Daoy (cell line): ENCODE measurements at regions not wholly inside any gene's neighbourhood (a gene's known extent, or its start where the extent isn't known, plus 50 kb on each side); places are given as distances from the start of the nearest gene placed in this dataset.
A peak's percentile ranks its signal among the peaks of the same experiment; 100 is the strongest.

Experiments
- DNase-seq: peaks from one replicate; pipeline ENCODE4 v3.0.0-alpha.2; 2015; ENCODE audit warnings: low read depth

DNA sequence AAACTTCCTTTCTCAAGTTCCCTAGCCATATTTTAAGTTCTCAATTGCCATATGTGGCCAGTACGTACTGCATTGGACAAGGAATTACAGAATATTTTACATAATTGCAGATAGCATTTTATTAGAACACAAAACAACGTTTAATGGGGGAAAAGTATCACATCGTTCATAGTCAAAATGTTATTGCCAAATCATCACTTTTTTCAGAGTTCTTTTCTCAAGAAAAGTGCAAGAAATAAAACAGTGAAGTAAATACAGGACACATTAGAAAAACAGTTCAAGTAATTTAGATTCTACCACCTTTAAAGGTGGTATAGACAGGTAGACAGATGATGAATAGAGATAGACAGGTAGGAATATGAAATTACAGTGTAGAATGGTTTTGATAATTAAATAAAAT, 479.1 kb upstream of the NCAM2 start:
- no peak for DNase-seq

DNA sequence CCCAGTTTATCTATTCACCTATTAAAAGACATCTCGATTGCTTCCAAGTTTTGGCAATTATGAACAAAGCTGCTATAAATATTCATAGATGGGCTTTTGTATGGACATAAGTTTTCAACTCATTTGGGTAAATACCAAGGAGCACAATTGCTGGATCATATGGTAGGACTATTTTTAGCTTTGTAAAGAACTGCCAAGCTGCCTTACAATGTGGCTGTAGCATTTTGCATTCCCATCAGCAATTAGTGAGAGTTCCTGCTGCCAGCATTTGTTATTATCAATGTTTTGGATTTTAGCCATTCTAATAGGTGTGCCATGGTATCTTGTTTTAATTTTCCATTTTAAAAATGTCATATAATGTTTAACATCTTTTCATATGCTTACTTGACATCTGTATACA, 475.6 kb upstream of the NCAM2 start:
- DNase-seq: no peak

DNA sequence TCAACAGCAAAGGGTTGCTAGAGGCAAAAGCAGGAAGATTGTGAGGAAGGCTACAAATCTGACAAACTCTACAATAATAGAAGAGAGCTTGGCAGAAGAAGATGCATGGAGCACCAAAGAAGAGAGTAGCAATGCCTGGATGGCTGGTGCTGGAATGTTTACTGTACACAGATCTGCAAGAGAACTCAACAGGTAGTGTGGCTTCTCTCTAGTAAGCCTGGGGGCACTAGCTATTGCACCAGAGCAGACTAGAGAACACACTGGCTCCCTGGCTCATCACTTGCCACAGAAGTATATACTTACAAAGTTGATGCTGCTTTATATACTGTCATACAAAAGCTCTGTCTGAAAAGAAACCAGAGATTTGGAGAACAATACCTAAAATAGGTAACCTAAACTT, 475.0 kb upstream of the NCAM2 start:
- DNase-seq: no peak

DNA sequence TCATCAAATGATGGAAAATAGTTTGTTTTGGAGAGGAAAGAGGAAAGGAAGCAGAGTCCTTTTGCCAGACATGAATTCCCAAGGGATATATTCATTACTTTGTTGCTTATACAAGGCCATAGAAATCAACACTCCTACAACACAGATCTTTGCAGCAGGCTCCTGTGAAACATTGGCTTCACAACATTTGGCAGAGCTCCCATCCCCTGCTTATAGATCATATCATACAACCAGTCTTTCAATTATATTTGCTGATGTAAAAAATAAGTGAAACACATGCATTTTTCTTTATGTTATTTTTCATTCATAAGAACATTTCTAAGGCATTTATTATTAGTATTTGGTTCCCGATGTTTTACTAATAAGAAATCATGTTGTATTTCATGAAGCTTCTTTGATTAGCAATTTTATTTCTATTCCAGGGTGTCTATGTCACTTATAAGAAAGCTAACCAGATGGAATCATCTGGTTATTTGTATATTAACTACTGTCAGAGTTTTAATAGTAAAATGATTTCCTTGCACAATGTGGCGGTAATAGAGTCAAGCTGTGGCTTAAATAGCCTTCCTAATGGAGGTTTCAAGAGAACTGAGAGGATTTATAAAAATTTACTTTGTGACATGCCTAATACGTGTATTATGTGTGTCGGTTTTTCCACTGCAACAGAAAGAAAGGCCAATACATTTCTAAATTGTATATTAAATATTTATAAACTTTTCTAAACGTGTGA, 470.3 kb upstream of the NCAM2 start:
- no peak for DNase-seq

DNA sequence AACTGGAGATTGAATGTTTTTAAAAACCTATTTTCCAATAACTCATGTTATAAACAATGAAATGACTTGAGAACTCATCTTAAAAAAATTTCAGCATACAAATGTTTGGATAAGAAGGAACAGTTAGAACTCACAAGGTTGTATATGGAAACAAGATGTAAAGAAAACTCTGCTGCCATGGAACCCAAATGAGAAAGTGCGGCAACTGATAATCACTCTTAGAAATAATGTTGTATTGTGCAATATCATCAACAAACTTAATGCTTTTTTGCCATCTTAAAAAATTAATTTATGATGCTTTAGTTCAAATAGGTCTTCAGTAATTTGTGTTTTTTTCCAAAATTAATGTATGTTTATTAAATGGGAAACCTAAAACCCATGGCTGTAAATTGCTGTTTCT, 461.1 kb upstream of the NCAM2 start:
- DNase-seq: no peak

DNA sequence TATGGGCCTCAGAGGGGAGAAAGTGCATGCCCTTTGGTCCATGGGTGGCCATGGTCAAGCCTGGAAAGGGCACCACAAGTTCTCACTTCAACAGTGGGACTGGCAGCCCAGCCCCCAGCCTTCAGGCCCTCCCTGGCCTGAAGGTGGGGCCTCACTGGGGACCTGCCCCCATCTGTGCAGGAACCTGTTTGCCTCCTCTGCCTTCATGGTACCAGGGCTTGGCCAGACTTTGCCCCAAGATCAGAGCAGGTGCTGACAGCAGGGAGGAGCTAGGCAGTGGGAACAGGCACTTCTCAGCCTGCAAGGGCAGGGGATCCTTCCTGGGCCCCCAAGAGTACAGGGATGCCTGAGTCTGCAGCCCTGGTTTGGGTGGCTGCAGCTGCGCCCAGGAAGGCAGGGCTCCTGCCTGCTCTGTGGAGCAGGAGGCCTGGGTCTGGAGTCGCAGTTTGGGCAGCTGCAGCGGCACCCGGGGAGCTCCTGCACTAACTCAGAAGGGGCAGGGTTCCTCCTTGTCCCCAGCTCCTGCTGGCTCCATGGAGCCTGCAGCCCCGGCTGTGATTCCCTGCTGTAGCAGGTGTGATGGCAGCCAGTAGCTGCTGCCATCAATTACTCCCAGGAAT, 460.1 kb upstream of the NCAM2 start:
- DNase-seq: no peak

DNA sequence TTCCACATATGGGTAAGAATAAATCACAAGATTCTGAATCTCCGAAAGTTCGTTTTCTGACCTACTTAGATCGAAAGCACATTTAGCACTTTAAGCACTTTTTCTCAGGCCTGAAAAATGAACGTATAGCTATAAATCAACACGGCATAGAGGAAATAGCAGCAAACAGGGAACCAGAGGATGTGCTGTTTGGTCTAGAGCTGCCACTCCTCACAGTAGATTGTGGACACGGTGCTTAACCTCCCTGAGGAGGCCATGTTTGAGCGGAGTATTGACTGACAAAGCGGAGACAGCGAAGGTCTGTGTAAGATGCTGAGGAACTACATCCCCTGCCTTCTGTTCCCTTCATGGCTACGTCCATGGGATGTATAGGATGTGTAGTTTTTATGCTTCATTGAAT, 452.8 kb upstream of the NCAM2 start:
- DNase-seq: no peak

DNA sequence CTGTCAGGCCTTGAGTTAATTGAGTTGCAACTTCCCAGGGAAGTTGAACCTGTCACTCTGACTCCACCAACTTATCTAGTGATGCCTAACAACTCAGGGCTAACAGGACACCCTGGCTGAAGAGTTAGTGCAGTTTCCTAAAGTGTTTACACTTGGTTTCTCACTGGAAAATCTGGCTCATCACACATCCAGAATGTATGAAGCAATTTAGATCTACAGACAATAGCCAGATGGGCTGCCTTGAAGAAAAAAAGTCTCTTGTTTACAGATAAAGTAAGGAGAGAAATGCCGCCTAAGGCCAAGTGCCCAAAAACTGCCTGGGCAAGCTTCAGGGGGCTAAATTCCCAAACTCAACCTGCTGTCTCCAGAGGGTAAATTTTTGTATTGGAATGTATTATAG, 446.3 kb upstream of the NCAM2 start:
- DNase-seq: no peak

DNA sequence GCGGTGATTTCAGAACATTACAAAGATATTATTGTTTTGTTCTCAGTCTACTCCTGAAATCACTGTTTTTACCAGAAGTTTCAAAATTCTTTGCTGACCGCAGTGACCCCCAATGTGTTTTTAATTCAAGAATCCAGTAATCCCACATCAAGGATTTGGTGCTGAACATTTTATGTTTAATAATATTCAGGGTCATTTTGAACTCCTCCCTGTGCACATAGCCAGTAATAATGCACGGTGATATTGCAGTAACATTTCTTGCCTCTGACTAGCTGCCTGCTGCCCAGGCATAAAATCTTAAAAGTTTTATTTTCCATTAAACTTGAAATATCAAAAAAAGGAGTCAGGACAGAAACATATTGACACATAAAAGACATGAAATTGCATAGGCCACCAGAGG, 443.4 kb upstream of the NCAM2 start:
- DNase-seq: no peak

DNA sequence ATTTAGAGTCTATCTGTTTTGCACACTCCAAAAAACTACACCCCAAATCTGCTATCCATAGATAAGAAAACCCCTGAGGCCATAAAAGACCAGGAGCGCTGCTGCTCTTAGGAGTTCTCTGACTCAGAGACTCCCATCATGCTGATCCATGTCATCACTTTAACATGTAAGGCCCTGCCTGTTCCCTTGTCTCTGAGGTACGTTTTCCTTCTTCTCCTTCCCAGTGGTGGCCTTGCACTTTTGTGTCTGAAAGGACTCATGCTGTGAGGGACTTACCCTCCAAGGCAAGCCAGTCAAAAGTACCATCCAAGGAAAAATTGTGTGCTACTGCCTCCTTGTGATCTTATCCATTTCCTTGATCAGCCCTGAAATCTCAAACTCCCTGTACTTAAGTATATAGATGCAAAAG, 427.4 kb upstream of the NCAM2 start:
- peak; percentile 8 for DNase-seq

DNA sequence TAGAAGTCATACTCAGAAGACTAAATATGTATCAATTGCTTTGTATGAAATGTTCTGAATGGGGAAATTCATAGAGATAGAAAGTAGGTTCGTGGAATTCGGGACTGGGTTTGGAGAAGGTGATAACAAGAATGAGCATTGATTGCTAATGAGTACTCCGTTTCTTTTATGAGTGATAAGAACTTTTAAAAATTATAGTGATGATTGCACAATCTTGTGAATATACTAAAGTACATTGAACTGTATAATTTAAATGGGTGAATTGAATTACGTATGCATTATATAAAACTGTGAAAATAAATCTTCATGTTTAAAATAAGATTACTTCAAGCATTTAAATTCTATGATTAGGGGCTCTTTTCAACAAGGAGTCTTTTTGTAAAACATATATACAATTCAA, 425.6 kb upstream of the NCAM2 start:
- DNase-seq: no peak

DNA sequence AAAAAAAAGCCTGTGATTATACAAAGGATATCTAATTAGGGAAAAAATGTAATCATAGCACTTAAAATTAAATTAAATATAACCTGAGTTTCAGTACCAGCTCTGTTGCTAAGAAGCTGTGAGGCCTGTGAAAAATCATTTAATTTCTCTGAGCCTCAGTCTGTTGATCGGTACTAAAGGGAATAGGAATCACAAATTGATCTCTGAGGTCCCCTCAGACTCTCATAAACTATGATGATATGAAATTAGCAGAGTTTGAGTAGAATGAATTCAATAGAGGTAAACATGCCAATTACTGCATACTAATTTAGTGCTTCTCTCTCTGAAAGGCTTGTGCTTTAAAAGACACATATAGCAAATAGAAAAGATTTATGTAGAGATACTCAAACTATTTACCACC, 416.8 kb upstream of the NCAM2 start:
- DNase-seq: no peak

DNA sequence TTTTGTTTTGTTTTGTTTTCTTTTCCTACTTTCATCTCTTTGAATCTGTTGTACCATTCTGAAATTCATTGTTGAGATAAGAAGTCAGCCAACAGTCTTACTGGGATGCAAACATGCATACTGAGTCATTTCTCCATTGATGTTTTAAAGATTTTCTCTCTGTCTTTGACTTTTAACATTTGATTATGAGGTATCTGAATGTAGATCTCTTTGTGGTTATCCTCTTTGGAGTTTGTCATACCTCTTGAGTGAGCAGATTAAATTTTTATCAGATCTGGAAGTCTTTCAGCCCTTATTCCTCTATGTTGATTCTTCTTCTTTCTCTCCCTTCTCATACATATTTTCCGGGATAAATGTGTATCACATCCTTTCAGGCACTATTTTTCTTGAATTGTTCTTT, 406.9 kb upstream of the NCAM2 start:
- no peak for DNase-seq

DNA sequence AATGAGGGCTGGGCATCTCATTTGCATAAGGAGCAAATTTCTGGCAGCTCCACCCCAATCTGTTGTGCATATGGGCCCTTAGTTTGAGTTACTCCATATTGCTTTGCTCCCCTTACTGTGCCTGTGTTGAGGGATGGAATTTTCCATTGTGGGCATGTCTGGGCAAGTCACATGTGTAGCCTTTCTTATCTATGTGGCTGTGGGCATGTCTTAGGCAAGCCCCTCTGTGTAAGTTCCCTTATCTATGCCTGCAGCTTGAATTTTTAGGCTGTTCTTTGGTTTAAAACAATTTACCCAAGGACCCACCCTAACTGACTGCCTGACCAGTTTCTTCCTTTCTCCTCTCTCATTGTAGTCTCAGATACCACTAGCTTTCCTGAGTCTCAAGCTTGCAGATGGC, 405.7 kb upstream of the NCAM2 start:
- DNase-seq: no peak

DNA sequence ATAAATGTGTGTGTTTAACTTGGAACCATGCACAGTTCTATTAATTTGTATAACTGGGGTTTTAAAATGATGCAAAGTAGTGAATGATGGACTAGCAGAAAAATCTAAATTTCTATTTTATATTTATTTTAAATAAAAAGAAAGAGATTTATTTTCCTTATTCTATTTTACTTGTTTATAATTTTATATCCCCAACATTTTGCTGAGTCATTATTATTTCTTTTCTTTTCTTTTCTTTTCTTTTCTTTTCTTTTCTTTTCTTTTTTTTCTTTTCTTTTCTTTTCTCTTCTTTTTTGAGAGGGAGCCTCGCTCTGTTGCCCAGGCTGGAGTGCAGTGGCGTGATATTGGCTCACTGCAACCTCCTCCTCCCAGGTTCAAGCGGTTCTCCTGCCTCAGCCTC, 395.0 kb upstream of the NCAM2 start:
- DNase-seq: no peak

DNA sequence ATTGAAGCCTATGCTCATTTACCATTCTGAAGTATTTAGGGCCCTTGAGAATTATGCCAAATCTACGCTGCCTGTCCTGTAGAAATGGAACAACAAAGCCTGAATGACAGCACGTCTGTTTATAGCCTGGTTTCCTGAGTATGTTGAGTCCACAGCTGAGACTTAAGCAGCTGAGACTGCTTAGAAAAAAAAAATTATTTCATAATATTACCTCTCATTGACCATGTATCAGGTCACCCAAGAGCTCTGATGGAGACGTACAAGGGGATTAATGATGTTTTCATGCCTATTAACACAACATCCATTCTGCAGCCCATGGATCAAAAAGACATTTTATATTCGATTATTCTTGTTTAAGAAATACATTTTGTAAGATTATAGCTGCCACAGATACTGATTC, 387.2 kb upstream of the NCAM2 start:
- DNase-seq: no peak

DNA sequence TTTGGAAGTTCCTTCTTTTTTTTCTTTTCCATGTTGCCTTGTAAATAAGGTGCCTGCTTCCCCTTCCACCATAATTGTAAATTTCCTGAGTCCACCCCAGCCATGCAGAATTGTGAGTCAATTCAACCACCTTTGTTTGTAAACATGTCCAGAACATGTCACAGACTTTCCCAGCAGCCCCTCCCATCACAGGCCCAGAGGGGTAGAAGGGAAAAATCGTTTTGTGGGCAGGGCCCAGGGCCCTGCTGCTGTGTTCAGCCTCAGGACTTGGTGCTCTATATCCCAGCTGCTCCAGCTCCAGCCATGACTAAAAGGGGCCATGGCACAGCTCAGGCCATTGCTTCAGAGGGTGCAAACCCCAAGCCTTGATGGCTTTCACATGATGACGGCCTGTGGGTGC, 384.6 kb upstream of the NCAM2 start:
- DNase-seq: no peak

DNA sequence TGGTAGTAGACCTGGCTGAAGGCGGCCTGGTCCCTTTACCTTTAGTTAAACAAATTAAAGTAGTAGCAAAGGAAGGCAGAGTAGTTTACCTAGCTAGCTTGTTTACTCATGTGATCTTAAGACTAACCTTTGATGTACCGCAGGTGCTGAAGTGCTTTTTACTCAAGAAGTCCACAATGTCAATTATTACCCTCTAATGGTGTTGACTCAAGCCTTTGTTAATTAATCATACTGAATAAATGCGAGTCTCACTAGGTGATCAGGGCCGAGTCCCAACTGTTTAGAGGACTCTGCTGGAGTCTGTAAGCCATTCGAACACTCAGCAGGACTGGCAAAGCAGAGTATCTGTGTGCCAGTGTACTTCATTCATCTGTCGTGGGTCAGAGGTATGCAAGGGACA, 381.1 kb upstream of the NCAM2 start:
- no peak for DNase-seq

DNA sequence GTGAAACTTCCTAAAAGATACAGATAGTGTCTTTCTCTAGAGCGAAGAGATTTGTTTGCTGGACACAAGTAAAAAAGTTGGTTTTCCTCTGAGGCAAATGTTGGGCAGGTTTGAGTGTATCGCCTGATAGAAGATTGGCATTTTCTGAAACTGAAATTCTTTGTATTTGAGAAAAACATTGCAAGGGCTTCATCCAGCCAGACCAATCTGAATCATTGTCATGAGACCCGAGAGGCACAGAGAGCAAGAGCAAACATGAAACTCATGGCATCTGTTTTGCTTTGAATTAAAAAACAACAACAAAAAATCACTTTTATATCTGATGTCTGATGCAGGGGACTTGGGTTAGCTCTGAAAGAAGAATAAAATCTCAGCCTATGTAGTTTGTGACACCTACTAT, 379.3 kb upstream of the NCAM2 start:
- no peak for DNase-seq

DNA sequence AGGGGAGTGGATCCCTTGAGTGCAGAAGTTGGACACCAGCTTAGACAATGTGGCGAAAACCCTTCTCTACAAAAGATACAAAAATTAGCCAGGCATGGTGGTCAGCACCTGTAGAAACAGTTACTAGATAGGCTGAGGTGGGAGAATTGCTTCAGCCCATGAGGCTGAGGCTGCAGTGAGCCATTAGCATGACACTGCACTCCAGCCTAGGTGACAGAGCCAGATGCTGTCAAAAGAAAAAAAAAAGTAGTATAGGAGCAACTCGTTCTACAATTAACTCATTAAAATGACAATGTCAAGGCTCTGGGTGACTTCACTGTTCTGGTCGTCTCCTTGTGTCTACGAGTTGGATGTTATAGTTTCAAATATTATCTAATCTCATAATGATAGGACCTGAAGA, 370.6 kb upstream of the NCAM2 start:
- DNase-seq: no peak

DNA sequence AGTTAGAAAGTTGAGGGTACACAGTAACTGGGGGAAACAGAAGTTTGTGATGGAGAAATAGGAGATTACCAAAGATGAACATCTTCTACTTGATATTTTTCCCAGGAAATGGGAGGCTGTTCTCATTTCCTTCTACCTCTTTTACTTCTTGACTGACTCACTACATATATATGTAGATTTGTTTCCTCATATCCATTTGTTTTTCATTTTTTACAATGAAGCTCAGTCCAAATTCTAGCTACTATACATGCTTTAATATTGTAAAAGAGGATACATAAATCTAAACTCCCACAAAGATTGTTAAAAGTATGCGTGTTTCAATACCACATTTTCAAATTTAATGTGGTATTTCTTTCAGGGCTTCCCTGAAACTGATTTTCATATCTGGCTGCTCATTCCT, 366.6 kb upstream of the NCAM2 start:
- no peak for DNase-seq

DNA sequence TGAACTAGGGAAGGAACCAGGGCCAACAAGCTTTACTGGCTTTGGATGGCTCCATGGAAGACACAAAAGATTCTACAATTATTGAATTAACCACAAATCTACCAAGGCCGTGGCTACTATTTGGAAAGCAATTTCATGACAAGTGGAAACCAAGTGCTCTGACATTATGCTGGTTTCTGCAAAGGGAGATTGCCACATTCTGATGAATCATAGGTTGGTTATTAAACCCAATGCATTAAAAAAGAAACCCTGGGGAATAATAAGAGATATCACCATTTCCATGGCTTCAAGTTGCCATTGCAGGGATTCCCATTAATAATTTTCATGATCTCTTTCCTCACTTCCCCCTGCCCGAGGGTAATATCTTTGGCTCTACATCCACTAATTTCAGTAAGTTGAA, 359.2 kb upstream of the NCAM2 start:
- no peak for DNase-seq

DNA sequence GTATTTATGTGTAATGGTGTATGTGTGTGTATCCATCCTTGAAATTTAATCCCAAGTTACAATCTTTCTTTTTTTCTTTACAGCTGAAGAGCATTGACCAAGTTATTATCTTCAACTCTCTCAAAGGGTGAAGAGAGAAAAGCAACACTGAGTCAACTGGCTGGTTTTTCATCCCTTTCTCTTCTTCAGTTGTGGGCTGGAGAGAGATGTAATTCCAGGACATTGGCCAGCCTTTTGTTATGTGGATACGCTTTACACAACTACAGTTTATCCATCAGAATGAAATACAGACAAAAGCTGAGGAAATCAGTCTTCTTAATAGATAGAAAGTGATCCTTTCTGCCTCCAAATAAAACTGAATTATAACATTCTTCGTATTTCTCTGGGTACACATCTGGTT, 357.0 kb upstream of the NCAM2 start:
- no peak for DNase-seq

DNA sequence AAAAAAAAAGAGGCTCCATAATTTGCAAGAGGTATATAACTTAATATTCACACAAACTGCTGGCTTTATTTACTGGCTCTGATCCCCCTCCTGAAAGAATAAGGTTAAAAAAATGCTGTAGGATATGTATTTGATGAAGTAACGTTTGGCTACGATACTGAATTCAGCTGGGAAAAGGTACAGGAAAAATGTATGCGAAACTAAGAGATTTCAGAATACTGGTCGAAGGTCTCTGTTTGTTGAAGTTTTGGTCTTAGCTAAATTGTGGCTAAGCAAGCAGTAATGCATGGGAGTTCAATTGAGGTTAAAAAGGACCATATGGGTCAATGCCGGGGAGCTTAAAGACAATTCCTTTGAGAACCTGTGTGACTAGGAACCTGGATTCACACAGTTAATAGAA, 355.5 kb upstream of the NCAM2 start:
- DNase-seq: no peak
